Liver (tissue), 3 donors: ENCODE measurements at regions not wholly inside any gene's neighbourhood (a gene's known extent, or its start where the extent isn't known, plus 50 kb on each side); places are given as distances from the start of the nearest gene placed in this dataset.

Experiments used
- CTCF ChIP-seq: fragments of 150-350 bp; IDR thresholded peaks from 2 replicates; pipeline ENCODE4 v1.5.1; 2017; ENCODE audit warnings: improper control_type of control experiment, low read depth, low read length; ENCODE audit not compliant: missing input control
- TAF1 ChIP-seq: conservative IDR thresholded peaks from 2 replicates; pipeline ENCODE4 v1.6.1; 2016; ENCODE audit warnings: antibody characterized with exemption, mild to moderate bottlenecking
- donor health status: healthy.
- donor health status: healthy.

- no peak for TF ChIP-seq CTCF
- TF ChIP-seq TAF1: no peak
Observed at GRCh38 chr19:27777242-27777641, 1435.7 kb downstream of the UQCRFS1 start.
